ENCODE measurements at regions not wholly inside any gene's neighbourhood (a gene's known extent, or its start where the extent isn't known, plus 50 kb on each side); places are given as distances from the start of the nearest gene placed in this dataset.

- TF ChIP-seq REST (IDR thresholded peaks at IDR 0.05) (no peak), HOXB13 (CRISPR knock-in tag; IDR thresholded peaks at IDR 0.05; ENCODE audit: low read depth) (no peak), E2F6 (IDR thresholded peaks at IDR 0.05; ENCODE audit: borderline replicate concordance, low read depth) (no peak), HMGXB4 (CRISPR knock-in tag; IDR thresholded peaks at IDR 0.05; ENCODE audit: borderline replicate concordance) (no peak), HES2 (IDR thresholded peaks at IDR 0.05) (no peak), NFE2L2 (conservative IDR thresholded peaks at IDR 0.05; ENCODE audit: low read length) (no peak), PBX3 (IDR thresholded peaks at IDR 0.05) (no peak), ESRRA (IDR thresholded peaks at IDR 0.05; ENCODE audit: borderline replicate concordance, low read length) (no peak)
Observed at GRCh38 chr16:52629296-52629695, 82.4 kb upstream of the TOX3 start (continued).

- Histone ChIP-seq H3K9me3 (no peaks in the 10 kb centered on the region), H3K4me3 (no peak overlapping the region), H3K4me2 (no peak overlapping the region), H3K4me1 (no peaks in the 10 kb centered on the region), H3K27ac (no peak overlapping the region)
- 37% methylated on average over 2 of the region's 2 CpGs for WGBS (ENCODE audit: missing lambda C conversion rate)
- POLR2A ChIA-PET: no interaction called here
- CTCF ChIA-PET: no interaction called here
- DNase-seq (ENCODE audit: low read depth in 1 of 2, low spot score in 1 of 2) (no peak), ATAC-seq (no peak), FAIRE-seq (no peak)
- TF ChIP-seq TFCP2L1 (CRISPR knock-in tag; IDR thresholded peaks at IDR 0.05) (no peak), ZNF302 (CRISPR knock-in tag; IDR thresholded peaks at IDR 0.05) (no peak), REST (IDR thresholded peaks at IDR 0.05) (no peak), FOSL2 (IDR thresholded peaks at IDR 0.05) (no peak), FOSL2 (CRISPR knock-in tag; IDR thresholded peaks at IDR 0.05) (no peak), ZC3H11A (IDR thresholded peaks at IDR 0.05) (no peak), BHLHE40 (IDR thresholded peaks at IDR 0.05; ENCODE audit: low read depth, low read length) (no peak), NPAS2 (CRISPR knock-in tag; IDR thresholded peaks at IDR 0.05; ENCODE audit: borderline replicate concordance) (no peak), BCL3 (IDR thresholded peaks at IDR 0.05) (no peak), ZSCAN20 (CRISPR knock-in tag; IDR thresholded peaks at IDR 0.05) (no peak), CEBPB (IDR thresholded peaks at IDR 0.05) (no peak), CHD4 (IDR thresholded peaks at IDR 0.05; ENCODE audit: borderline replicate concordance) (no peak), CHD2 (IDR thresholded peaks at IDR 0.05; ENCODE audit: low read length, partially characterized antibody) (no peak), MAFK (IDR thresholded peaks at IDR 0.05; ENCODE audit: partially characterized antibody) (no peak), GATA3 (IDR thresholded peaks at IDR 0.05; ENCODE audit: borderline replicate concordance) (no peak)
Observed at GRCh38 chr16:52624891-52625290, 77.9 kb upstream of the TOX3 start.

Measured in A549 (cell line).